Ishikawa (cell line): ENCODE measurements at regions not wholly inside any gene's neighbourhood (a gene's known extent, or its start where the extent isn't known, plus 50 kb on each side); places are given as distances from the start of the nearest gene placed in this dataset.

ENCODE experiments used
- CEBPB ChIP-seq: IDR thresholded peaks from 2 replicates; pipeline ENCODE4 v1.6.1; 2012
- EGR1 ChIP-seq: IDR thresholded peaks from 2 replicates; pipeline ENCODE4 v1.6.1; 2012
- EP300 ChIP-seq: IDR thresholded peaks from 2 replicates; pipeline ENCODE4 v1.6.1; 2012; ENCODE audit warnings: borderline replicate concordance
- NFIC ChIP-seq: IDR thresholded peaks from 2 replicates; pipeline ENCODE4 v1.6.1; 2012
- RAD21 ChIP-seq: IDR thresholded peaks from 2 replicates; pipeline ENCODE4 v1.6.1; 2012; ENCODE audit warnings: low read depth
- TAF1 ChIP-seq: IDR thresholded peaks from 2 replicates; pipeline ENCODE4 v1.6.1; 2012; ENCODE audit warnings: low read depth, mild to moderate bottlenecking
- TEAD4 ChIP-seq: IDR thresholded peaks from 2 replicates; pipeline ENCODE4 v1.6.1; 2012
- YY1 ChIP-seq: IDR thresholded peaks from 2 replicates; pipeline ENCODE4 v1.6.1; 2012; ENCODE audit warnings: low read depth
- ZBTB7A ChIP-seq: IDR thresholded peaks from 2 replicates; pipeline ENCODE4 v1.6.1; 2012; ENCODE audit warnings: low read depth
- TF ChIP-seq, protein P1 (sequence below): IDR thresholded peaks from 2 replicates; pipeline ENCODE4 v1.6.1; 2012
- TF ChIP-seq, protein P2 (sequence below): IDR thresholded peaks from 2 replicates; pipeline ENCODE4 v1.6.1; 2012
- TF ChIP-seq, protein P3 (sequence below): IDR thresholded peaks from 2 replicates; pipeline ENCODE4 v1.6.1; 2012; ENCODE audit warnings: low read depth, mild to moderate bottlenecking

DNA sequence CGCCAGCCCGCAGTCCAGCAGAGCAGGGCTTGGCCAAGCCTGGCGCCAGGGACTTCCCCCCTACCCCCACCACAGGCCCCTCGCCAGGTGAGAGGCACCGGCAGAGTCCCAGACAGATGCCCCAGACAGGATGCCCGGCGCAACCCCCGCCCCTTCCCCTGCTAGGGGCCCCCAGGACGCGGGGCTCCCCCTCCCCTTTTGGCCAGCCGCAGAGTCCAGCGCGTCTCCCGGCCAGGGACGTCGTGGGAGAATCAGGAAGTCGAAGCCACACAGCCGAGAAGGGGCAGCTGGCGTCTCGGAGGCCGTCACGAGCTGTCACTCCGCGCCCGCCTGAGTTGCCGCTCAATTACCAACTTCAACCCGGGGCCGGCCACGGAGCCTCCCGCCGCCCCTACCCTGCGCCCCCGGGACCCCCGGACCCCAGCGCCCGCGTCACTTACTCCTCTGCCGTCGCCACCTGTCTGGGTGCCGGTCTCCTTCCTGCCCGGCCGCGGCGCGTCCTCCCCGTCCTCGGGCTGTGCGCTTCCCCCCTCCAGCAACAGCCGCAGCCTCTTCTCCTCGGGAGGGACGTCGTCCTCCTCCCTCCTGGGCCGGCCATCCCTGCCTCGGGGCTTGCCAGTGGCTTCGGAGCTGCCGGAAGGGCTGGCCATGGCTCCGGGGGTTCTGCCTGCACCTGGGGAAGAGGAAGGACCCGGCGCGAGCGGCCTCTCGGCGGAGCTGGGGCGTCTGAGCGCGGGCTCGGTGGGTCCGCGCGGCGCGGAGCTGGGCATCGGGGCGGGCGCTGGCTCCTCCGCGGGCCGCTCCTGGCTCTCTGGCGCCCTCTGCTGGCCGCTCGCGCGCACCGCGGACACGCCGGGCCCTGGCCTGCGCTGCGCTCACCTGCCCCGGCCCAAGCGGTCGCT lies 61.1 kb downstream of the ART5 start:
- TF ChIP-seq RAD21 (peak; percentile 21; the same call in 1 of the 2 replicates), ZBTB7A (0 out of 2 replicates have a peak, but pooled peaks have one; percentile 49)

GRCh38 chr11:3564383-3564782 lies 77.4 kb downstream of the ART5 start:
- TF ChIP-seq RAD21, result peak; percentile 47

GRCh38 chr11:3476937-3477885 lies 98.3 kb upstream of the ZNF195 start:
- TF ChIP-seq EP300 (peak; percentile 25; the same call in 1 of the 2 replicates), NFIC (peak; percentile 52)

DNA sequence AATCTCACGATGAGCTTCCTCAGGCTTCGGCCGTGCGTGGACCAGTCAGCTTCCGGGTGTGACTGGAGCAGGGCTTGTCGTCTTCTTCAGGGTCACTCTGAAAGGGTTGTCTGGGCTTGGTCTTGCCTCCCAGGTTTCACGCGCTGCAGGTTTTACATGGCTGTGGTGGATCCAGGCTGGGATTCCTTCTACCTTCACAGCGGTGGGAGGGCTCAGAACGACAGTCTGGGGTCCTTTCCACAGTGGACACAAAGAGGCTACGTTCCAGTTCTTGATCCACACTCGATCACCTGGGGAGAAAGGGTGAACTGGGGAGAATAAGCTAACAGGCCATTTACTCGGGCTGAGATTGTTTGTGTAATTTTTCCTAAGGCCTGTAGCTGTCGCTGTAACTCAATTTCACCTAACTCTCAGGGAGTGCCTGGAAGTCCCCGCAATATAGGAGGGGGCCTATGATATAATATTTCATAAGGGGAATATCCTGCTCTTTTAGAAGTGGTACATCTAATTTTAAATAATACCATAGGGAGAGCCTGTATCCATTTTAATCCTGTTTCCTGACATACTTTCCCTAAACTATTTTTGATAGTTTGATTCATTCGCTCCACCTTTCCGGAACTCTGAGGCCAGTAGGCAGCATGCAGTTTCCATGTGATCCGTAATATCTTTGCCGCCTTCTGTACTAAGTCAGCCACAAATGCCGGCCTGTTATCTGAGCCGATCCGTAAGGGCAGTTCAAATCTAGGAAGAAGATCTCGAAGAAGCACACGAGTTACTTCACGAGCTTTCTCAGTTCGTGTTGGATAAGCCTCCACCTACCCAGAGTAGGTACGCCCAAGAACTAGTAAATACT lies 97.4 kb upstream of the ZNF195 start:
- TF ChIP-seq, protein P1, sequence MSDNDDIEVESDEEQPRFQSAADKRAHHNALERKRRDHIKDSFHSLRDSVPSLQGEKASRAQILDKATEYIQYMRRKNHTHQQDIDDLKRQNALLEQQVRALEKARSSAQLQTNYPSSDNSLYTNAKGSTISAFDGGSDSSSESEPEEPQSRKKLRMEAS, result 0 out of 2 replicates have a peak, but pooled peaks have one; percentile 17
- peak; percentile 29; the same call in 1 of the 2 replicates for TF ChIP-seq RAD21

GRCh38 chr11:3468963-3469362 lies 90.0 kb upstream of the ZNF195 start:
- TF ChIP-seq RAD21, result peak; percentile 7; the same call in 1 of the 2 replicates

DNA sequence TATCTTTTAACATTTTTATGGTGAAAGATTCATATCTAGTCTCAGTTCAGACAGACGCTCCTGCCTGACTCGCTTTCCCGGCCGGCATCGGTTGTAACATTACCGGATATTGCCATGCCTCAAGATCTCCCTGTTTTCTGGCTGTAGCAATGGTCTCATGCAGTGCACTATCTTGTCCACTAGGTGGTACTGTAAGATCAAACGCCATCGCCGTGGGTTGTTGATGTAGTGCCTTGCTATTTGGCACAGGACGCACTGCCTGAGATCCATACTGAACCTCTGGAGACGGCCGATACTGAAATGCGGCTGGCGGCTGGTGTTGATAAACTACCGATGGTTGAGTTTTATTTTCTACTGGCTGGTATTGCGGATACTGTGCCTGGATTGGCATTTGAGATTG lies 75.9 kb upstream of the ZNF195 start:
- peak; percentile 65 for TF ChIP-seq RAD21

- TF ChIP-seq NFIC, result 0 out of 2 replicates have a peak, but pooled peaks have one; percentile 15
These were observed 64.9 kb upstream of the ZNF195 start for GRCh38 chr11:3443700-3444419.

GRCh38 chr11:3434976-3435375 lies 56.0 kb upstream of the ZNF195 start:
- no peak for TF ChIP-seq EGR1
- no peak for TF ChIP-seq TAF1
- no peak for TF ChIP-seq EP300
- TF ChIP-seq, protein P1, result no peak
- no peak for TF ChIP-seq CEBPB
- no peak for TF ChIP-seq RAD21
- TF ChIP-seq, protein P2, sequence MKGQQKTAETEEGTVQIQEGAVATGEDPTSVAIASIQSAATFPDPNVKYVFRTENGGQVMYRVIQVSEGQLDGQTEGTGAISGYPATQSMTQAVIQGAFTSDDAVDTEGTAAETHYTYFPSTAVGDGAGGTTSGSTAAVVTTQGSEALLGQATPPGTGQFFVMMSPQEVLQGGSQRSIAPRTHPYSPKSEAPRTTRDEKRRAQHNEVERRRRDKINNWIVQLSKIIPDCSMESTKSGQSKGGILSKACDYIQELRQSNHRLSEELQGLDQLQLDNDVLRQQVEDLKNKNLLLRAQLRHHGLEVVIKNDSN, result no peak
- TF ChIP-seq, protein P3, sequence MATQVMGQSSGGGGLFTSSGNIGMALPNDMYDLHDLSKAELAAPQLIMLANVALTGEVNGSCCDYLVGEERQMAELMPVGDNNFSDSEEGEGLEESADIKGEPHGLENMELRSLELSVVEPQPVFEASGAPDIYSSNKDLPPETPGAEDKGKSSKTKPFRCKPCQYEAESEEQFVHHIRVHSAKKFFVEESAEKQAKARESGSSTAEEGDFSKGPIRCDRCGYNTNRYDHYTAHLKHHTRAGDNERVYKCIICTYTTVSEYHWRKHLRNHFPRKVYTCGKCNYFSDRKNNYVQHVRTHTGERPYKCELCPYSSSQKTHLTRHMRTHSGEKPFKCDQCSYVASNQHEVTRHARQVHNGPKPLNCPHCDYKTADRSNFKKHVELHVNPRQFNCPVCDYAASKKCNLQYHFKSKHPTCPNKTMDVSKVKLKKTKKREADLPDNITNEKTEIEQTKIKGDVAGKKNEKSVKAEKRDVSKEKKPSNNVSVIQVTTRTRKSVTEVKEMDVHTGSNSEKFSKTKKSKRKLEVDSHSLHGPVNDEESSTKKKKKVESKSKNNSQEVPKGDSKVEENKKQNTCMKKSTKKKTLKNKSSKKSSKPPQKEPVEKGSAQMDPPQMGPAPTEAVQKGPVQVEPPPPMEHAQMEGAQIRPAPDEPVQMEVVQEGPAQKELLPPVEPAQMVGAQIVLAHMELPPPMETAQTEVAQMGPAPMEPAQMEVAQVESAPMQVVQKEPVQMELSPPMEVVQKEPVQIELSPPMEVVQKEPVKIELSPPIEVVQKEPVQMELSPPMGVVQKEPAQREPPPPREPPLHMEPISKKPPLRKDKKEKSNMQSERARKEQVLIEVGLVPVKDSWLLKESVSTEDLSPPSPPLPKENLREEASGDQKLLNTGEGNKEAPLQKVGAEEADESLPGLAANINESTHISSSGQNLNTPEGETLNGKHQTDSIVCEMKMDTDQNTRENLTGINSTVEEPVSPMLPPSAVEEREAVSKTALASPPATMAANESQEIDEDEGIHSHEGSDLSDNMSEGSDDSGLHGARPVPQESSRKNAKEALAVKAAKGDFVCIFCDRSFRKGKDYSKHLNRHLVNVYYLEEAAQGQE, result no peak
- TF ChIP-seq TEAD4, result no peak
- TF ChIP-seq YY1, result no peak
